NCI-H2029 (cell line): ENCODE measurements at regions not wholly inside any gene's neighbourhood (a gene's known extent, or its start where the extent isn't known, plus 50 kb on each side); places are given as distances from the start of the nearest gene placed in this dataset.

ENCODE experiments used
- DNase-seq: peaks from one replicate; lab custom pipeline; 2025; lab: John Stamatoyannopoulos, UW

DNA sequence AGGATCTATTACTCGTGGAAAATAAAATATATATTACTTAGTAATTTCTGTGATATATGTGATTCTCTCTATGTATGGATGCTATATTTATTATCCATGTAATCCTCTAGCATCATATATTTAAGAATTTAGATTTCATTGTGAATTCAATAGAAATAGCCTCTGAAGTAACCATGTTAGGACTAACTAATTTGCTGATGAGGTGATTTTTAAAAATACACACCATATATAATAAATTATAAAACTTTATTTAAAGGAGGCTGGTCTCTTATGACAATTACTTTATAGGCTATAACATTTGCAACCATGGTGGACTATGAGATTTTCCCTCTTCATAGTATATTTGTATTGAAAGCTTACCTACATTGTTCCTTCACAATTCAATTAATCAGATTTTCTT is 424.9 kb upstream of the MGAT4C start:
- DNase-seq, result no peak

DNA sequence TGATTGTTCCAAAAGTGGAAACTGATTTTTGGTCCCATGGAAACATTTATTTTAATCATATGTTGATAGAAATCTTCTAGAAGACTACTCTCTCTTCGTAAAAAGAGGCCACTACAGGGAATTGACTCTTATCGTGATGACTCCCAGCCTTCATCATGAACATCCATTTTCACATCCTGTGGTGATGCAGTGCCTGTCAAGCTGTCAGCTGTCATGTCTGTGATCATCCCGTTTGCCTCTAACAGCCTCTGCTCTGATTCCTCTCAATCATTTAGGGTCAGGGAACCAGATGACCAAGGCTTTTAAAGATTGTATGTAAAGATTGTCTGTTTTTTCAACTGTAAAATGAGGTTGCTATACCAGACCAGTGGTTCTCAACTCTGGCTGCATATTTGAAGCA is 419.0 kb upstream of the MGAT4C start:
- DNase-seq, result no peak

DNA sequence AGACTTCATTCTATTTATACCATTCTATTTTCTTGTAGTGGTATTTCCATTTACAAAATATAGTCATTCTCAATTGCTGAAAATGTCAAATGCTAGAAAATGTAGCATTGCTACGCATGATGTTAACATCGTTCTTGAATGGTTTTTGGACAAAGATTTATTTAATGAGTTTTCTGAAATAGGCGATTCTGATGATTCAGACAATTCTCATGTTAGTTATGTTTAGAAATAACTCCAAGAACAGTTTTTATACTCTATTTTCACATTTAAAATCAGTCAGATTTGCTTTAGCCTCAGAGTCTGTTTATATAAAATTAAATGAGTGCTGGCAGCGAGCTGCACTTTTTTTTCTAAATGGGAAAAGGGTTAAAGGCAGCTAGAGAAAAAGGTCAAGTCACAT is 414.8 kb upstream of the MGAT4C start:
- no peak for DNase-seq

DNA sequence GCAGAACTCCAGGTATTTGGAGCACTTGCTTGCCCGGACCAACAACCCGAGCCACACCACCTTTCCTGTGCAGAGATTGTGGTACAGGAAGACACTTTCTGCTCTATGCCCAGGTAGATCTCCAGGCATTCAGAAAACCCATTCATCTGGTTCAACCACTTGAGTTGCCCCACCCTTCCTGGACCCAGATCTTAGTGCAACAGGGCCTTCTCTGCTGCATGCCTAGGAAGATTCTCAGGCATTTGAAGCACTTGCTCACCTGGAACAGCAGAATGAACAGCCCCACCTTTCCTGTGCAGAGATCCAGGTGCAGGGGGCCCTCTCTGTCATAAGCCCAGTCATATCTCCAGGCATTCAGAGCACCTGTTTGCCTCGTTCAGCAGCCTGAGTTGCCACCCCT is 412.8 kb upstream of the MGAT4C start:
- DNase-seq, result no peak

DNA sequence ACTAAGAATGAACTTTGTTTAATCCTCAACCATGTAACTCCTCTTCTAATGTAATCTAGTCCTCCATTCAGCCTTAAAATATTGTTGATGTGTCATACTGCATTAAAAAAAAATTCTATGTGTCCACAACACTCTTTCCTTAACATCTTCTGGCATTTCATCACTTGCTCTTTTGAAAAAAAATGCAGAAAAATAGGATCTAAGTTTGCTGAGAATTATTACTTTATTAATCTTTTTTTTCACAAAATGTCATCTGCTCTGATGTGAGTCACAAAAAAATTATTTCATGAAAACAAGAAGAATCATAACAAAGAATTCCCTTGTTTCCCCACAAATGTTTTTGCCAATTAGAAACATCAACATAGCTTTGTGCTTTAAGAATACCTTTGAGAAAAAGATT is 410.1 kb upstream of the MGAT4C start:
- DNase-seq, result no peak

DNA sequence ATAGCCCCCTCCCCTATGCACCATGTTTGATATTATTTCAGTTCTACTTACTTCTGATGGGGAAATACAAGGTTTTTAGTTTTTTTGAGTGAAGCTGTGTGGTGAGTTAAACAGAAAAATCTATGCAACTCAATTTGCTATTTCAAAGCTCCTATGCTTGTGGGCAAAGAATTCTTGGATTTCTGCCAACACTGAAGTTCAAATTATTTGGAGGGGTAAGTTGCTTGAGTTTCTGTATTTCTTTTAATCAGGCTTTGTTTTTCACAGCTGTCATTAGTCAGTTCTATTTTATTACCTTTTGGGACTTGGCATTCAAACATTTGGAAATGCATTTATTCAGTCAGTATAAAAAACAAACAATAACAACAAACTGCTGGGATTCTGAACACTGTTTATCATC is 407.5 kb upstream of the MGAT4C start:
- no peak for DNase-seq

DNA sequence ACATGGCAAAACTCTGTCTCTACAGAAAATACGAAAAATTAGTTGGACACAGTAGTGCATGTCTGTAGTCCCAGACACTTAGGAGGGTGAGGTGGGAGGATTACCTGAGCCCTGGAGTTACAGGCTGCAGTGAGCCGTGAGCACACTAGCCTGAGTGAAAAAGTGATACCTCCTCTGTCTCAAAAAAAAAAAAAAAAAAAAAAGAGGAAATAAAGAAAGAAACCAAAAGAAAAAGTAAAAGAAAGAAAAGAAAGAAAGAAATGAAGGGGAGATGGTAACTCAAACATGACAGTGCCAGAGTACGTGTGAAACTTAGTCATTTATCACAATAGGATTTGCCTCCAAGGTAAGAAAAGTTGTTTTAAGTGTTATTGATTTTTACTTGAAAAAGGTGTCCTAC is 407.0 kb upstream of the MGAT4C start:
- no peak for DNase-seq

DNA sequence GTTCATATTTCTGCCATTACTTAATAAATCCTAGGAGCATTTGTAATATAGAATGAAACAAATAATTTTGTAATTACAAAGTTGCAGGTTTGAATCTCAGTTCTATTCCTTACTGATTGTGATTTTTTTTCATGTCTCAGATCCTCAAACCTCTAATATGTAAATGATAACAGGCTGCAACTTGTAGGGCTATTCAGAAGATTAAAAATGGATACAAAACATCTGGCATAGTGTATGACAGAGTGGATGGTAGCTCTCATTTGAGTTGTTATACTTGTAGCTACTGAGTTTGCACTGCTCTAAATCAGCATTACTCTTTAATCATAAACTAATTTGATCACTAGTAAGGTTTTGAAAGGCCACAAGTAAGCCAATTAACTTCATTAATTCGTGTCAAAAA is 406.3 kb upstream of the MGAT4C start:
- no peak for DNase-seq

DNA sequence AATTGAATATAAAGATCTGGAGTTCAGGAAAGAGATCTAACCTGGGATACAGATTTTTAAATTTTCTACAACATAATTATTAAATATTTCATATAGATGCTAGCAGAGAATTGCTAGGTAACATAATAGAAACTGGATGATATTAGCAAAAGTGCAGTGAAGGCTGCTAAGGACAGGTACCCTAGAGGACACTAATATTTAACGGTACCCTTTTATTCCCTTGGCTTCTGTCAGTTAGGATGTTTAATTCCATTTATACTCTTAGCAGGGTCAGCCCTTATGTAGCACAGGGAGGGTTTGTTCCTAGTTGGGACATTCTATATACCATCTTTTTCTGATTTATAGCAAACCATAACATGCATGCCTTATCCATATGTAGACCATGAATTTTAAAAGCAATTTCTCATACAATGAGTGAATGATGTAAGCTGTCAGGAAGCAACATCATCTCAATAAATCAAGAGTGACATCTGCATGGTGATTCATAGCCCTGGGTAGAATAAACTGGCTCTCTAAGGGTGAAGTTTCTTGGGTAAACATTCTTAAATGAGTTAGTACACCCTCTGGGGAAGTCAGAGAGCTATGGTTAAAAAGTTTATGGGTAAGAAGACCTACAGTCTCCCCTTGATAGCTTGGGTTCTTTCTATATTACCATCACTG is 404.4 kb upstream of the MGAT4C start:
- DNase-seq, result no peak

DNA sequence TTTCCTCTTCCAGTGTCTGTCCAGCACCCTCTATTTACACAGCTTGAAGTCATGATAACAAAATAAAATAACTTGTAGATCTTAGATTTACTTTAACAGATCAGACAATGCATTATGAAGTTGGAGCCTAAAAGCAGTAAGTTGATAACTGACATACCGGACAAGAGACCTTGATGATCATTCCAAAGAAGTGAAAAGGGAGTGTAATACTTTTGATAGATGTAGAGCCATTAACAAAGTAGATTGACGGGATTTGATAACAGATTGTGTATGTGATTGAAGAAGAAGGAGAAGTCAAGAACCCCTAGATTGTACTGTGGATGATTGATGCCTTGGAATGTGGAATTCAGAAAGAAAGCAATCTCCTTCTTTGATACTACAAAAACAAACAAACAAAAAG is 403.8 kb upstream of the MGAT4C start:
- DNase-seq, result no peak

DNA sequence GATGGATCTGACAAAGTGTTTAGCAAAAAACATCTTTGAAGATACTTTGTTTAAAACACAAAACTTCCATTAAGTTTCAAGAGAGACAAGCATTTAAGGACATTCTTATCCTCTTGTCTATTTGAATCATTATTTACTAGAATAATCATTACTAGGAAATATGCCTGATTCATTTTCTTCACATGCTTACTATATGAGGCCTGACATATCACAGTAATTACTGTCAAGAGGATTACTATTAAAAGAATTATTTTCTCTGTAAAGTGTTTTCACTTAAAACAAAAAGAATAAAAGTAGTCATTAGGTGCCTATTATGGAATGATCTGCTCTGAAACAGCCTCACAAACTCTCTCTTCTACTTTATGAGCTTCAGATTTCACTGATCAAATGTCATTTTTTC is 402.1 kb upstream of the MGAT4C start:
- no peak for DNase-seq

DNA sequence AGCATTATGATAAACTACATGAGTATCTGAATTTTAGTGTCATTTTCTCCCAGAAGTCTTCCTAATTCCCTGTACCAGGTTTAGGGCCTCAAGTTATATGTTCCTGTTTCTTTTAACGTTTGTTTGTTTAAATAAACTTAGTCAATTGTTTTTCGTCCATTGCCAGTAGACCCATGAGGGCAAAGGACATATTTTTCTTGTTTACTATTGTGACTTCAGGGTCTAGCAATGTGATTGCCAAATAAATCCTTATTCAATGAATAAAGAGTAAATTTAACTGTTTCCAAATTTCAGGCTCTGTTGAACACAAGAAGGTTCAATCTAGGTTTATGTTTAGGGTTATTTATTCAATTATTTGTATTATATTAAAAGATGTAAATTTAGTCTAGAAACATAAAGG is 391.6 kb upstream of the MGAT4C start:
- no peak for DNase-seq

DNA sequence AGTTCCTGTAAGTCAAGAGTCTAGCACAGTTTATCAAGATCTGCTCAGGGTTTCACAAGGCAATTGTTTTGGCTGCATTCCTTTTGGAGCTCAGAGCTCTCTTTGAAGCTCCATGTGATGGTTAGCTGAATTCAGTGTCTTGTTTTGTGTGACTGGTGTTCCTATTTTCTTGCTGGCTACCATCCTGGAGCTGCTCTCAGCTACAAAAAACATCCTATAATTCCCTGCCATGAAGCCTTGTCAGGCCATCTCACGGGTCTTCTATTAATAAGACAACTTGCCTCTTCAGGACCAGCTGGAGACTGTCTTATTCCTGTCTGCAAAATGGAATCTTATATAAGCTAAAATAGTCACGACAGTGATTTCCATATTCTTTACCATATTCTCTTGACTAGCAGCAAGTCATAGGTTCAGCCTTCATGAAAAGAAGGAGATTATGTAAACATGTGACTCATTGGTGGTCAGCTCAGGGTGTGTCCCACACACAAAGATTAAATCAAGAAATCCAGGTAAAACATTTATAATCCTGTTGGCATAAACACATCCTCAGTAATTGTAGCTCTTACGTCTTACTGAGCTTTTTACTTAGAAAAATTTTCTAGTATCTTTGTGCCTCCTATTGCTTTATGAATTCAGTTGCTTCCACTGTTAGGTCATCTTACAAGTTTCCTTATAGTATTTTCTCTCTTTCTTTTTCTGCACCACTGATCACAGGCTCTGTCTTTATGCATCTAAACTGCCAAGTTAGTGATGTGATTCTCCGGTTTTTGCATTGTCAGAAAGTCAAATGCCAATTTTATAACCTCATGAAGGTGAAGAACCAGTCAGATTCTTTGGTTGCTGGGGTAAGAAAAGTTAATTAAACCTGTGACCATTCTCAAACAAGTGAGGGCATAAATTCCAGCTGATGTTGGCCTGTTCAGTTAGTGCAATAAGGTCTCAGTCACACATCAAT is 378.5 kb upstream of the MGAT4C start:
- DNase-seq, result no peak

DNA sequence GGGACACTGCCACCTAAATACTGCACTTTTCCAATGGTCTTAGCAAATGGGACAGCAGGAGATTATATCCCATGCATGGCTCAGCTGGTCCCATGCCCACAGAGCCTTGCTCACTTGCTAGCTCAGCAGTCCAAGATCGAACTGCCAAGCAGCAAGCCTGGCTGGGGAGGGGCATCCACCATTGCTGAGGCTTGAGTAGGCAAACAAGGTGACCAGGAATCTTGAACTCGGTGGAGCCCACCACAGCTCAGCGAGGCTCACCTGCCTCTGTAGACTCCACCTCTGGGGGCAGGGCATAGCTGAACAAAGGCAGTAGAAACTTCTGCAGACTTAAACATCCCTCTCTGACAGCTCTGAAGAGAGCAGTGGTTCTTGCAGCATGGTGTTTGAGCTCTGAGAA is 370.8 kb upstream of the MGAT4C start:
- no peak for DNase-seq

DNA sequence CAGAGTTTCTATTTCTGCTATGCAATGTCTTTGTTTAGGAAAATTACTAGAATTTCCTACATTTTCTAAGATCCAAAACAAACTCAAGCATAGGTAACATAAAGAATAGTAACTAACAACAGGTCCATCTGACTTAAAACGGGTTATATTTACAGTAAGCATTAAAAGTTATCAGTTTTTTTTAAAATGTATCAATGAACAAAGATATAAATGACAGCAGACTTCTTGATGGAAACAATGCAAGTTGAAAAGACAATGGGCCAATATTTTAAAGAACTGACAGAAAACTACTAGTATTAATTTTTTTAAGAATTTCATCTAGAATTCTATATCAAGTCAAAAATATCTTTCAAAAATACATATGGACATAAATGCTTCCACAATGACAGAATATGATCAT is 367.1 kb upstream of the MGAT4C start:
- DNase-seq, result no peak

DNA sequence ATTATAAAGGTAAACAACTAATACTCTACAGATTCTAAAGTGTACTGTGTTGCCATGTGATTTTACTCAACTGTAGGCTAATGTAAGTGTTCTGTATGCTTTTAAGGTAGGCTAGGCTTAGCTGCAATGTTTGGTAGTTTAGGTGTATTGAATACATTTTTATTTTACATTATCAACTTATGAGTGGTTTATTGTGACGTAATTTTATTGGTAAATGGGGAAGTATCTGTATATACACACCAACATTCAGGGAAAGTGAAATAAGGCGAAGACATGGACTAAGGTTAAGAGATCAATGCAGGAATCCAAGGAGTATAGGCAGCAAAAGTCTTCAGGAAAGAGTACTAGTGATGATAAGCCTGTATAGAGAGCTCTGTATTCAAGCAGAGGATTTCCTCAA is 365.8 kb upstream of the MGAT4C start:
- DNase-seq, result no peak

DNA sequence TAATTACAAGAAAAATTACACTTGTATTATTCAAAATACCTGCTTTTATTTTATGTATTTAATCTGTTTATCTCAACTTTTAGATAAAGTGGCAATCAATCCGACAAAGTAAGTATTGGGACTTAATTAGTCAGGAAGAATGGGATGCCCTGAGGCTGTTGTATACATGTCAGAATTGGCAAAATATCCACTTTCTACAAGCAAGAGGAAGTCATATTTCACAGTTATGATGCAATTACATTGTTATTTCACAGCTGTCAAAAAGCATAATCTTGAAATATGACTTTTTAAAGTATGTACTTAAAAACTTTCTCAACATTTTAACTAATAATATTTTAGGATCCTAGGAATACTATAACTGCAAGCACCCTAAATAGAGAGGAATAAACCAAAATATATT is 357.1 kb upstream of the MGAT4C start:
- DNase-seq, result no peak

DNA sequence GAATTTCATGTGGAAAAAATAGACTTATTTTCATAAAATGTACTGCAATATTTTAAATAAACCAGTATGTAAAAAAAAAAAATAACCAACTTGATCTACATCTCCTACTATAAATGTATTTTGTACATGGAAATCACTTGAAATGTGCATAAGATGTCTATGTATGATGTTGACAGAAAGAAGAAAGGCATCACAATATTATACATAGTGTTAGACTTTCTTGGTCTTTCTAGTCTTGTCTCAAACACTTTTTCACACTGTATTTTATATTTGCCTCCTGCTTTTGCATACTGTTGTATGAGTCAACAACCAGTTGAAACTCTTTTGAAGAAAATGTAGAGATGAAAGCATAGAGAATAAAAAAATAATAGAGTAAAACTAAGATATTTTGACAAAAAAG is 352.4 kb upstream of the MGAT4C start:
- DNase-seq, result no peak

DNA sequence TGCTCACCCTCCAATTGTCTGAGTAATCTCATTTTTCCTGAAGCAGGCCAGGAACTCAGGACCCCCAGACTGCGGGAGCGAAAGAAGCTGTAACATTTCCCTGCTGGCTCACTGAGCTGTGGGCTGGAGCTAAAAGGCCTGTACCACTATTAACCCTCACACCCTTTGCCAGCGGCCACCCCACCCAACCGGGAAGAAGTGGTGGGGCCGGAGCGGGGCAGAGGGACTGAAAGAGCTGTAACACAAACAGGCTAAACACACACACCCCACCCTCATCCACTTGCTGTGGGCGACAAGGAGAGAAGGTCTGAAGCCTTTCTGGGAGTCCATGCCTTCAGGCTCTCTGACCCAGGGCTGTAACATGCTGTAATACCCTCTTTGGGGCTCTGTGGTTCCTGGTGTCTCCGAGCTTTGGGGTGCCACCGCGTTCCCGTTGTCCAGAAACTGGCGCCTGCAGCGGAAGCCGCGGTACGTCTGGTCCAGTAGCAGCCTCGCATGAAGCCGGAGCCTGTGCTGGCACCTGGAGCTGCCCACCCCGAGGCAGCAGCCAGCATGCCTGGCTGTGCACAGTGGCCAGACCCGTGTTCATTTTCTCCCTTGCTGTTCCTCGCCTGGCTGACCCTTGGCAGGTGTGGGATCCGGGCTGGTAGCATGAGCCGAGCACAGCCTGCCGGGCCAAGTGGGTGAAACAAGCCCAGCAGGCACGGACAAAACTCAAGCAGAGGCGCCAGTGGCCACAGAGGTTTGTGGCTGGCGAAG is 345.5 kb upstream of the MGAT4C start:
- DNase-seq, result no peak

DNA sequence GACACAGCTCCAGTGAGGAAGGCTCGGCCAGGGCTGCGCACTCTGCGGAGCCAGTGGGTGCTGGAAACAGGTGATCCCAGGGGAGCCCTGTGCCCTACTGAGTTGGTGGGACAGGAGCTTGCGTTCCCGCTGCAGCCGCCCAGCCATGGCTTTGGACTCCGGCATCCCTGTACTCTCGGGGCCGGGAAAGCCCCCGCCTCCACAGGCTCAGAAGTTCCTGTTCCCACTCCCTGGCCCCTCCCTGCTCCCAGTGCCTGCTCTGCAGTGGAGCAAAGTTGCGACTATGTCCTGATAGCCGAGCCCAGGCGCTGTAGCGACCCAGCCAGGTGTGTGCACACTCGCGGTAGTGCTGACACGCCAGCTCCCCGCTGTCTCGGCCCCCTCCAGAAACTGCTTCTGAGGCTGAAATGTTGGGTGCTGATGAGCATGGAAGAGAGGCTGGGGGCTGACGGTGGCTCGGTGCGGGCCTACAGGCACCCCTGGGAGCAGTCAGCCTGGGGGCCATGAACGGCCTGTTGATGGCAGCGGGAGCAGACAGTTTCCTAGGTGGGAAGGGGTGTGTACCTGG is 344.6 kb upstream of the MGAT4C start:
- no peak for DNase-seq

DNA sequence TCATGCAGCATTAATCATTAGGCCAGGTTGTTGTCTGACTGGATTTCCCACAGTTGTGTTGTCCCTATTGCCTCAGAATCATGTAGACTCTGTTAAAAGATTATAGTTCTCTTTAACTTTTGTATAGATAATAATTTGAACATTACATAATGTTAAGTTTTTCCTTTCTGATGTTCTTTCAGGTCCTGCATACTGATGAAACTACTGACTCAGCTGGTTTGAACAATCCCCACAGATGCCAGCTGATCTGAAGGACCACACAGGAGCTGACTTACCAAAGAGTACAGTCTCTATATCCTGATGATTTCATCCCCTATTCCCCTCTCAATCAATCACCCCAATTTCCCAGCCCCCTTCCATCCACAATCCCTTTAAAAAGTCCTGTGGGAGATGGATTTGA is 341.2 kb upstream of the MGAT4C start:
- DNase-seq, result no peak

DNA sequence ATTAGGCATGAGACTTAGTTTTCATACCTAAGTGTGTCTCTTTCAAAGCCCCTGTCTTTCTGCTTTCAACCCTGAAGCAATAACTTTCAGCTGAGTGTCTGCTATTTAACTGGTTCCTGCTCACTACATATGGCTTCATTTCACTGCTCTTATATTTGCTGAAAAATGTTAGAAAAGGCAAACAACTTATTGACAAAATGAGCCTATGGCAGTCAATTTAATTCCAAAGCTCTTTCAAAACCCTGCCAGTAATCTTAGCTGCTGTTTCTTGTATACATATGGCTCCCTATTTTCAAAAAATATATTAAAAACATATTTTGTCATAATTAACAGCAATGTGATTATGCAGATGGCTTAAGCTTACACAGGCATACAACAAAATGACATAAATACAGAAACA is 334.1 kb upstream of the MGAT4C start:
- DNase-seq, result no peak

DNA sequence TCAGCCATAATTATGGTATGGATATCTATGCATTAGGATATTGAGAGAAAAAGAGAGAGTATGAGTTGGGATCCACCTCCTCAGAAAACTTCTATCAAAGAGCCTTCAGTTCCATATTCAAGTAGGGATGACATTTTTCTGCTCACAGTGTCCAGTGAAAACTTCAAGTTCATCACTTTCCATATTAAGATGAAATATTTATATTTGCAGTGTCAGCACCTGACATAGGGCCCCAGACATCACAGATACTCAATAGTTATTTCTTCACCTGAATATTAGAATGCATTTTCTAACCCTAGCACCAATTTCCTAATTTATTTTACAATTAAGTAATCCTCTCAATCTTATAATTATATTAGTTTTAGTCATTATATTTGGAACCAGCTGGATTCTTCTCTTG is 318.0 kb upstream of the MGAT4C start:
- no peak for DNase-seq
